Fibroblast of pulmonary artery (primary cell): ENCODE measurements at regions not wholly inside any gene's neighbourhood (a gene's known extent, or its start where the extent isn't known, plus 50 kb on each side); places are given as distances from the start of the nearest gene placed in this dataset.
A peak's percentile ranks its signal among the peaks of the same experiment; 100 is the strongest.

Experiments
- DNase-seq: peaks from one replicate; pipeline ENCODE4 v3.0.0-alpha.2; 2010; ENCODE audit warnings: low read depth
- H3K4me3 ChIP-seq: replicated peaks from 2 replicates; pipeline ENCODE4 v1.5.1; 2011; ENCODE audit warnings: low read depth, mild to moderate bottlenecking, control low read depth, low read length, moderate library complexity
- CTCF ChIP-seq: IDR thresholded peaks from 2 replicates; pipeline ENCODE4 v1.5.1; 2011; ENCODE audit warnings: mild to moderate bottlenecking, control low read depth, low read length, inconsistent platforms; ENCODE audit errors: missing control alignments

GRCh38 chrX:113353134-113353533, 512.5 kb upstream of the AMOT start:
- no peak overlapping the region for H3K4me3 ChIP-seq
- no peak for DNase-seq

GRCh38 chrX:113330416-113330815, 489.8 kb upstream of the AMOT start:
- no peak overlapping the region for H3K4me3 ChIP-seq
- no peak for DNase-seq
- TF ChIP-seq CTCF = no peak

More at GRCh38 chrX:113353134-113353533, 512.5 kb upstream of the AMOT start:
- TF ChIP-seq CTCF = no peak

- no peak for TF ChIP-seq CTCF
- H3K4me3 ChIP-seq = no peak overlapping the region
- DNase-seq = no peak
These were observed 475.3 kb upstream of the AMOT start for GRCh38 chrX:113315927-113316326.

- DNase-seq = peak; percentile 49
- H3K4me3 ChIP-seq = no peak overlapping the region
- no peak for TF ChIP-seq CTCF
These were observed 464.9 kb upstream of the AMOT start for GRCh38 chrX:113305496-113305895.

DNA sequence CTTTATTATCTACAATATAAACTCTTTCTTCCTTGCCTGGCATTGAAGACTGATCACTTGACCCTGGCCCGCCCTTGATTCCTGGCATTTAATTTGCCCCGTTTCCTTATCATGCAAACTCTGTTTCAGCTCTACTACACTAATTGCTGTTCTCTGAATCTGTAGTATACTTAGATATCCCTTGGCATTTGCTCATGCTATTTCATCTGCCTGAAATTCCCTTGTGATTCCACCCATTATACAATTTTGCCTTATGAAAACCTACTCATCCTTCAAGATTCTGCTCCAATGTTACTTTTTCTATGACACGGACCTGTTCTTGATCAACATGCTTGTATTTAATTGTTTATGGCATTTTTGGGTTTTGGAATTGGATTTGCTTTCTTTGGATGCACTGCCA, 459.9 kb upstream of the AMOT start:
- no peak for DNase-seq
- TF ChIP-seq CTCF = no peak
- no peak overlapping the region for H3K4me3 ChIP-seq

DNA sequence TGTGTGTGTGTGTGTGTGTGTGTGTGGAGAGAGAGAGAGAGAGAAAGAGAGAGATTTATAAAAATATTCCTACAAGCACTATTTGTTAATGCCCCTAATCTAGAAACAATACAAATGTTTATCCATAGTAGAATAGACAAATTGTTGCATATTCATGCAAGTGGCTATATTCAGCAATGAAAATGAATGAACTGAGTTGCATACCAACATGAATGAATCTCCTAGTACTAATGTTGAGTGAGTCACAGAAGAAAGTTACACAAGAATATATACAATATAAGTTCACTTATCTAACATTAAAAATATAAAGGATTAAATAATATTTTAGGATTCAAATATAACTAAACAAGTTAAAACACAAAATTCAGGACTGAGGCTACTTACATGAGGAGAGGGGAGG, 456.8 kb upstream of the AMOT start:
- peak; percentile 1 for DNase-seq

More for the DNA sequence above, 456.8 kb upstream of the AMOT start:
- TF ChIP-seq CTCF = no peak
- H3K4me3 ChIP-seq = no peak overlapping the region
